Activated B cell treated with CpG ODN at 0.5 μM for 24 hours (primary cell): ENCODE measurements at regions not wholly inside any gene's neighbourhood (a gene's known extent, or its start where the extent isn't known, plus 50 kb on each side); places are given as distances from the start of the nearest gene placed in this dataset.

Experiments
- ATAC-seq: fragments of 200-7000 bp; cut with Tn5 transposase; one replicate; pipeline ENCODE4 v1.10.0; 2021; ENCODE audit warnings: low read depth, mild to moderate bottlenecking, moderate library complexity
- CTCF ChIA-PET: fragments of 350-600 bp; sonication (Branson Sonifier 250); formaldehyde crosslinking; loops from one replicate; lab custom pipeline; 2021; ENCODE audit warnings: antibody characterized with exemption; lab: Charles Lee
- POLR2A ChIA-PET: fragments of 350-600 bp; sonication (Branson Sonifier 250); formaldehyde crosslinking; loops from one replicate; lab custom pipeline; 2021; ENCODE audit warnings: antibody characterized with exemption; lab: Charles Lee
- DNase-seq: peaks from one replicate; pipeline ENCODE4 v3.0.0; 2022
- H3K27ac Mint-ChIP-seq: one replicate; pipeline ENCODE4 v1.8.0; 2020; ENCODE audit warnings: mixed read lengths
- H3K27me3 Mint-ChIP-seq: one replicate; pipeline ENCODE4 v1.8.0; 2021; ENCODE audit warnings: mixed read lengths
- H3K36me3 Mint-ChIP-seq: one replicate; pipeline ENCODE4 v1.8.0; 2021; ENCODE audit warnings: low read depth, mixed read lengths
- H3K4me1 Mint-ChIP-seq: one replicate; pipeline ENCODE4 v1.8.0; 2021; ENCODE audit warnings: mixed read lengths
- H3K4me3 Mint-ChIP-seq: one replicate; pipeline ENCODE4 v1.8.0; 2020; ENCODE audit warnings: mild to moderate bottlenecking, mixed read lengths
- H3K9me3 Mint-ChIP-seq: one replicate; pipeline ENCODE4 v1.8.0; 2020; ENCODE audit warnings: mixed read lengths
- CTCF ChIP-seq: fragments of 200-600 bp; IDR thresholded peaks from one replicate; pipeline ENCODE4 v1.8.0; 2022; ENCODE audit warnings: antibody characterized with exemption, mild to moderate bottlenecking
- intact Hi-C: fragments of 100-400 bp; cut with micrococcal nuclease; formaldehyde crosslinking; loops from one replicate; pipeline ENCODE4 v1.15.1; 2024

GRCh38 chr18:77777163-77777562 lies 527.5 kb downstream of the GALR1 start:
- no peaks in the 10 kb centered on the region for H3K4me1 Mint-ChIP-seq
- DNase-seq: no peak
- intact Hi-C loops: no loop called here
- H3K27me3 Mint-ChIP-seq: no peaks in the 10 kb centered on the region
- no peak for TF ChIP-seq CTCF
- no peaks in the 10 kb centered on the region for H3K36me3 Mint-ChIP-seq
- ChIA-PET CTCF (no interaction called here), POLR2A (no interaction called here)
- no peaks in the 10 kb centered on the region for H3K9me3 Mint-ChIP-seq
- no peak overlapping the region for H3K27ac Mint-ChIP-seq
- ATAC-seq: no peak
- H3K4me3 Mint-ChIP-seq: no peak overlapping the region

DNA sequence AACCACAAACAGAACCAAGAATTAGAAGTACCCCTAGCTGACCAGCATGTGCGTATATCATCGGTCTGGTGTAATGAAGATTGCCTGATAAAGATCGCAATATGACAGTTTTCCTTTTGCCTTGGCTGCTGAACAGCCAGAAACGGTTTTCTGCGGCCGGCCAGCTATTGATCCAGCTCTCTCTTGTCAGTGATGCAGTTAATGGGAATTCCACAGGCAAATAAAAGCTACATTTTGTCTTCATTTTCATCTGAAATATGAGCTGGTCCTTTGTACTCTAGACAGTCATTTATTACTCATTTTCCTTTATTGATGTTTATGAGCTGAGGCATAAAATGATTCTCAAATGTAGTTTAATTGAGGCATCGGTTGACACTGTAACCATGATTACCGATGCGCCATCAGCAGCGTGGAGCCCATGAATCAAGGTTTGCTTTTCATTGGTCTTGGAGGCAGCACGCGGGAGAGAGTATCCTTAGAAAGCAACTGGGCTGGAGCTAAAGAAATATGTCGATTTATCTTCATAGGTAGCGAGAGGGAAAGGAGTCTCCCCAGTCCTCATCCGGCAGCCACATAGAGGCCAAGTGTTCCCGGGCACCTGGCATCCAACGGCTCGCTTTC lies 535.2 kb downstream of the GALR1 start:
- intact Hi-C loops: no loop called here
- Mint-ChIP-seq H3K27ac (no peak overlapping the region), H3K4me1 (no peaks in the 10 kb centered on the region), H3K36me3 (no peaks in the 10 kb centered on the region), H3K27me3 (no peaks in the 10 kb centered on the region), H3K9me3 (no peaks in the 10 kb centered on the region), H3K4me3 (no peak overlapping the region)
- DNase-seq (no peak), ATAC-seq (no peak)
- TF ChIP-seq CTCF: no peak
- ChIA-PET POLR2A (no interaction called here), CTCF (no interaction called here)

GRCh38 chr18:77785415-77785975 lies 535.8 kb downstream of the GALR1 start:
- ChIA-PET CTCF (no interaction called here), POLR2A (no interaction called here)
- ATAC-seq: no peak
- intact Hi-C loops: no loop called here
- no peak overlapping the region for H3K27ac Mint-ChIP-seq
- no peaks in the 10 kb centered on the region for H3K36me3 Mint-ChIP-seq
- no peak for DNase-seq
- H3K9me3 Mint-ChIP-seq: peaks cover 2% of the 10 kb centered on the region
- no peaks in the 10 kb centered on the region for H3K27me3 Mint-ChIP-seq
- TF ChIP-seq CTCF: no peak
- H3K4me1 Mint-ChIP-seq: no peaks in the 10 kb centered on the region
- no peak overlapping the region for H3K4me3 Mint-ChIP-seq

DNA sequence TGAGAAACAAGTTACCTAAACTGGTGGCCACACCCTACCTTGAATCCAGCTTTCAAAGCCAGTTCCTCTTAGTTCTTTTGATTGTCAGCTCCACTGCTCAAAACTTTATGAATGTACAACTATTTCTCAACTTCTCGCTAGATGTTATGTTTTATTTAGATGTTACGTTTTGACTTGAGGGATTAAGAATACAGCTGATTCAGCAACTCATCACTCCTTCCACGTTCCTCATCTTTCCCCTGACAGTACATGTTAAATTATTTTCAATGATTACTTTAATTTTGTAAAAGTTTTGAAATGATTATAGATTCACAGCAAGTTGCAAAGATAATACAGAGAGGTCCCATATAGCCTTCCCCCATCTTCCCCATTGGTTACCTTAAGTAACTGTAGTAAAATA lies 553.4 kb downstream of the GALR1 start:
- ChIA-PET POLR2A (no interaction called here), CTCF (no interaction called here)
- DNase-seq: no peak
- Mint-ChIP-seq H3K9me3 (peaks cover 12% of the 10 kb centered on the region), H3K36me3 (no peaks in the 10 kb centered on the region), H3K4me3 (no peak overlapping the region), H3K27me3 (no peaks in the 10 kb centered on the region), H3K4me1 (no peaks in the 10 kb centered on the region), H3K27ac (no peak overlapping the region)
- no peak for TF ChIP-seq CTCF
- no peak for ATAC-seq
- intact Hi-C loops: no loop called here

DNA sequence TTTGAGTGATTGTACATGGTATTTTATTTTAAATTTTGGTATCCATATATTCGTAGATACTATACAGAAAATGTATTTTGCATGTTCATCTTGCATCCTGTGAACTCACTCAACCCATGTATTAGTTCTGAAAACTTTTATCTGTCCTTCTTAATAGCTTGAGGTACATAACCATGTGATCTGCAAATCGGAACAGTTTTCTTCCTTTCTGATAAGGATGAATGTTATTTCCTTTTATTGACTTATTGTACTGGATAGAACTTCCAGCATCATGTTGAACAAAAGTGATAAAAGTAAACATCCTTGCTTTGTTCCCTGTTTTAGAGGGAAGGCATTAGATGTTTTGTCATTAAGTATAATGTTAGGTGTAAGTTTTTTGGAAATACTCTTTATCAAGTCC lies 554.7 kb downstream of the GALR1 start:
- H3K36me3 Mint-ChIP-seq: no peaks in the 10 kb centered on the region
- peaks cover 5% of the 10 kb centered on the region for H3K9me3 Mint-ChIP-seq
- ChIA-PET CTCF (no interaction called here), POLR2A (no interaction called here)
- H3K27ac Mint-ChIP-seq: no peak overlapping the region
- no peak overlapping the region for H3K4me3 Mint-ChIP-seq
- ATAC-seq (no peak), DNase-seq (no peak)
- intact Hi-C loops: no loop called here
- no peak for TF ChIP-seq CTCF
- H3K27me3 Mint-ChIP-seq: no peaks in the 10 kb centered on the region
- H3K4me1 Mint-ChIP-seq: no peaks in the 10 kb centered on the region
